ENCODE measurements at regions not wholly inside any gene's neighbourhood (a gene's known extent, or its start where the extent isn't known, plus 50 kb on each side); places are given as distances from the start of the nearest gene placed in this dataset.

DNA sequence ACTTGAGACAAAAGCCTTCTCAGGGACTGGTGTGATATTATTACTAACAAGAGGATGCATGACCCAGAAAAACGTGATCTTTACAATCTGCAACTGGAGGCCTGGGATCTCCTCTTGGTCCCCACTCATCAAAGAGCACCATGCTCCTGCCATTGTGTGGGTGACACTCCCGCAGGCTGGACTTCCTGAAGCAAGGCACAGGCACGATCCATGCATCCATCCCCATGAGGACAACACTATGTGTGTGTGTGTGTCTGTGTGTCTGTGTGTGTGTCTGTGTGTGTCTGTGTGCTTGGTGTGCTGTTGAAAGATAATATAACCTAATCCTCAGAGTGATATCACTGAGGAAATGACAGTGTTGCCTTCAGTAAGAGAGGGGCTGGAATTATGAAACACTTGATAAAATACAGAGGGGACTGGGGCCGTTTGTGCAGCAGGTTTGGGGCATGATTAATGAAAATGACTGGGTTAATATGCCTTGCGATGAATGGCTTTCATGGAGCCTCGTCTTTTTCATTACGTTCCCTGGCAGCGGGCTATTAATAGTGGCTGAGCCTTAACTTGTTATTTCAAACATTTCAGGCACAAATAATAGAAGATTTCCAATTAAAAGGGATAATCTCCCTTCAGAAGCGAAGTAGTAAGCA, 180.8 kb upstream of the TCERG1L start:
- no peak for DNase-seq

DNA sequence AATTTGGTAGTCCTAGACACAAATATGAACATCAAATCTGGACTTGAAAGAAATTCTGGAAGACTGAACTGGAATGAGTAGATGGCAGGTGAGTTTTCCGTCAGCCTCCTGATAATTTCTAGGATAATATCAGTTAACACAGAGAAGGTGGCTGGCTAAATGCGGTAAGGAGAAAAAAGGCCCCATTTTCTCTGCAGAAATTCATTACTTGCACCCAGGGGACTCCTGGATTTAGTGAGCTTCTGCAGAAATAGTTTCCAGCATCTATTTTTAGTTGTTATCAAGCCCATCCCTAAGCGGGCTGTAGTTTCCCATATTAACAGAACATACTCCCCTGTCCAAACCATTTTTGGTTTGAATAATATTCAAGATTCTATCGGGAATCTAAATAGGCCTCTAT, 181.9 kb upstream of the TCERG1L start:
- no peak for DNase-seq

DNA sequence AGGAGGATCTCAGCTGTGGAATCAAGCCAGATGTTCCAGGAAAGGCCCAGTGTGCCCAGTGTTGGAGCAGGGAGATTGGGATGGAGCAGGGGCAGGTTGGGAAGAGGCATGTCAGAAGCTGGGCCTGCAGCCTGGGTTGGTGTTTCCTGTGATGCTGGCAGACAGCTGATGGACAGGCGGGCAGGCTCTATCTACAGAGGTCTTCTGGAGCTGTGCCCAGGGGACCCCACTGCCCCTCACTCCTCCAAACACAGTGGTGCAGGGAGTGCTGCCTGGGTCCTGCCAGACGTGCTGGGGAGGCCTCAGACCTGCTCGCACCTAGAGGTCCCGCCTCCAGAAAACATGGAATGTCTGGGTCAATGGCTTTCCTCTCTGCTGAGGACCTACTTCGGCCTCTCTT, 182.9 kb upstream of the TCERG1L start:
- DNase-seq: no peak

DNA sequence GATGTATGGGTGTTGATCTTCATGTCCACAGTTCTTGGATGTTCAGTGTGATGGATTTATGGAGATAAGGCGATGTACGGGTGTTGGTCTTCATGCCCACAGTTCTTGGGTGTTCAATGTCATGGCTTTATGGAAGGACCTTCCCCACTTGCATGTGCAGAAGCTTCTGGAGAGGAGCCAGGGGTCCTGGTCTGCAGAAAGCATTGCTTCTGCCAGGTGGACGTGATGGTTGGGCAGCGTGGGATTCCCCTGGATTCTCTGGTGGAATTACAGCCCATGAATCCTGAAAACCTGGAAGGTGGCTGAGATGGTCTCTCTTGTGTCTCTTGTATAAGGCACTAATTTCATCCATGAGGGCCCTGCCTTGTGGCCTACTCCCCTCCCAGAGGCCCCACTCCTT, 183.7 kb upstream of the TCERG1L start:
- no peak for DNase-seq

DNA sequence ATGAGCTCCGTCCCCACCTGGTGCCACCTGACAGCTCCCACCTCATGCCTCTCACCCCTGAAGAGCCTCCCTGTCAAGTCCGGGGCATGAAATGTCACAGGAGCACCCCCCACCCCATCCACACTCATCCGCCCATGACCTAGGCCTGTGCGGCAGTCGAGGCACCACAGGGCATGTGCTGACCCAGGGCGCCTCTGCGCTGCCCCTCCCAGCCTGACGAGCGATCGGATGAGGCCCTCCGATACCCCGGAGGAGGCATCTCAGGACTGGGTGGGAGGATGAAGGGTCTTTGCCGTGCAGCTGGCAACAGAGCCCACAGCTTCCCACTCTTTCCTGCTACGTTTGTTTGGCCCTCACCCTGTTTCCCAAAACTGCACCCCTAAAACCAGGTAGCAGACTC, 184.4 kb upstream of the TCERG1L start:
- no peak for DNase-seq

DNA sequence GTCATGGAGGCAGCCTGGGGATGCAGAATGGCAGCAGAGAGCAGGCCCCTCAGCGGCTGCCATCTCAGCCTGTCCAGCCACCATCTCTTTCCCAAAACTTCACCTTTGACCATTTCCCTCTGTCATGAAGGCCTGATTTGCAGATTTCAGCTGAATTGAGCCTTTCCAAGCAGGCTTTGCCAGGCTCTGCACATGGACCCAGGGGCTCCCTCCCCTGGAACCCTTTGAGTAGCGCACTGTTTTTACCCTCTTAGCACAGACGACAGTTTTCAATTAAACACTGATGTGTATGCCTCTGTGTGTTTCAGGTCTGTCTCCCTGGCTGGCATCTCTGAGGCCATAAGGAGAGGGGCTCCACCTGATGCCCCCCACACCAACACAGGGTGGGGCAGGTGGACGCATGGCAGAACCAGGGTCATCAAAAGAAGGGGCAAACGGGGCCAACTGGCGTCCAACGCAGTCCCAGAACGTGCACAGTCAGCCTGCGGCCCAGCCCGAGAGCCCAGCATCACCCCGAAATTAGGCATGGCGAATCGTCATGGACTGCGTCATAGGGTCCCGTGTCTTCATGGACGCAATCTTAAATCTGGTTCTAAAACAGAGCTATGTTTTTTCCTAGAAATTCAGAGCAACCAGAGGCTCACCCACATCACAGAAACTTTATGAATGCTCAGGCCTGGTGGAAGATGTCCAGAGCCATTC, 185.0 kb upstream of the TCERG1L start:
- DNase-seq: no peak

DNA sequence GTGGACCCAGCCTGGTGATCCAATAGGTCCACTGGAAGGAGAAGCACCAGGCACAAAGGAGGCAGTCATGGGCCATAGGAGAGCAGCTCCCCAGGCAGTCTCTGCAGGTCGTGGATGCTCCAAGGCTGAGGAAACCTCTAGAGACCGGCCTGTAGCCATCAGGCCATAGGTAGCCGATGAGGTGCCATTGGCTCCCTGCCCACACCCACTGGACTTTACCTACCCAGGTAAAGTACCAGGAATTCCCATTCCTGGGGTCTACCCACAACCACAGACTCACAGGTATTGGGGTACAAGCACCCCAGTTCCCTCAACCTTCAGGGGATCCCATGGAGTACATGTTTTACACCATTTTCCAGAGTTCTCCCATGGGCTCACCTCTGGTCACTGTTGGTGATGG, 188.0 kb upstream of the TCERG1L start:
- DNase-seq: no peak

DNA sequence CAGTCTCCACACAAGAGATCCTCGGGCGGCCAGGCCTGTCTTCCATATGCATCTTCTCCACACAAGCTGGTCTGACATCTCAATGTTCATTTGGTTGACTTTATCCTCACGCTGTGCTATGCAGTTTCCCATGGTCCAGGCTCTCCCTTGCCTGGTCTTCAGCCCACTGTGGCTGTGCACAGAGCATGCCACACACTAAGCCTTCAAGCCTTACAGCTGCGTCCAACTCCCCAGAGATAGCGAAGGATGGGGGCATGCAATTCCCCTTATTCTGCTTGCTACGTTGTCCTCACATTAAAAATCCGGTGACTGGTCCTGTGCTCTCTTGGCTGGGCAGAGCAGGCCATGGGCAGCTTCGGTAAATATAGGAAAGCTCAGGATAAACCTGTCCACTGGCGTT, 188.7 kb upstream of the TCERG1L start:
- no peak for DNase-seq

DNA sequence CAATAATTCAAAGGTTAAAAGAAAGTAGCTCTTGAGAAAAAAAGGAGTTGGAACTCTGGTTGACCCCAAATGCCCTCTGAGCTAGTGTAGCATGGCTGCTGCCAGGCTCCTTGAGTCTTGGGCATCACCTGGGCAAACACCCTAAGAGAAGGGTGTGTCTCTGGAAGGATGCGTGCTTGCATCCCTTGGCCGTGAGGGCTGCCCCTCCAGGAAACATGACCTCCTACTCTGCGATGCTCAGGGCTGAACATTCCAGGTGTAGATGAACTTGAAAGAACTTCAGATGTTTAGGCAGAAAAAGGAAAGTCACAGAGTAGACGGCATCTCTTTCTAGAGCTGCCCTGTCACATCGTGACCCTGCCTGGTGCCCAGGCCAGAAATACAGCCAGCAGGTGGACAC, 189.4 kb upstream of the TCERG1L start:
- DNase-seq: no peak

DNA sequence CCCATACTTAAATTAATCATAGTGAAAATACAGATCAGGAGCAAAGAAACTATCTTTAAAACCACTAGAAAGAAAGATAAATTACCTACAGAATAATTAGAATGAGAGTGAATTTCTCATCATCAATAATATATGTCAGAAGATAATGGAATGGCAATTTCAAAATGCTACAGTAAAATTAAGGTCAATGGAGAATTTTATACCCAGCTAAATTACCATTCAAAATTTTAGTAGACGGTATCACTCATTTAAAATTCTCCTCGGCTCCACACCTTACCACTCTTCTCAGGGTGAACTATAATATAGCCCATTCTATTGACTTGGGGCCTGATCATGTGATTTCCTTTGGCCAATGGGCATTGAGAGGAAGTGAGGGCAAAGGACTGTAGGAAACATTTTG, 192.5 kb upstream of the TCERG1L start:
- DNase-seq: no peak

DNA sequence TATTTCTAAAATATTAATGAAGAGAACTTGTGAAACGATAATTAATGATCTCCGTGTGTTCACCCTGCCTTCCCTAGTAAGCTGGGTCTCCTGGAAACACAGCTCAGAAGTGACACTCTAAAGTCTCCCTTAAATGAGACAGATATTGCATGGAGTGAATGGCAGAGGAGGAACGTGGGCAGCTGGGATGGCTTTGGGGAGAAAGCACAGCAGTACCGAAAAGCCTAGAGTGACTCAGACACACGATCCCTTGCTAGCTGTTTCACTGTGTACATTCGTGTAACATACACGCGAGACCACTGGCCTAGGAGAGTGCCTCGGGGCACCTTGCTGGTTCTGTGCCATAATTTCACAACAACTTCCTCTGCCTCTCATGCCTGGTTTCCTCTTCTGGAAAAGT, 199.9 kb upstream of the TCERG1L start:
- DNase-seq: no peak

DNA sequence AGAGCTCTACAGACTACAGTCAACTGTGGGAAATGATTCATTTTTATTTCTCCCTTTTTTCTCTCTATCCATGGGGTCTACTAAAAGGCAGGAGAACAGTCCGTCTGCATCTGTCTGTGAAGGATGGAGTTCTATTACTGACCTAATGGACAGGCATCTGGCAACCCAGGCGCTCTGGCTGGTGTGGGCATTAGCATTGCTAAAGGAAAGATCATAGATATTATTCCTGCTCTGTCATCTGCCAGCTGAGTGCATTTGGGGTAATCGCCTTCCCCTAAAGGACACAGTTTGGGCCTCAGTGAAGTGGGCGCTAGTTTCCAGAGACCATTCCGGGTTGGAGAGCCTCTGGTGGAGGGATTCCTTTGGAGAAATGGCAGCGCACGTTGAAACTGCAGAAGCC, 201.3 kb upstream of the TCERG1L start:
- DNase-seq: no peak

DNA sequence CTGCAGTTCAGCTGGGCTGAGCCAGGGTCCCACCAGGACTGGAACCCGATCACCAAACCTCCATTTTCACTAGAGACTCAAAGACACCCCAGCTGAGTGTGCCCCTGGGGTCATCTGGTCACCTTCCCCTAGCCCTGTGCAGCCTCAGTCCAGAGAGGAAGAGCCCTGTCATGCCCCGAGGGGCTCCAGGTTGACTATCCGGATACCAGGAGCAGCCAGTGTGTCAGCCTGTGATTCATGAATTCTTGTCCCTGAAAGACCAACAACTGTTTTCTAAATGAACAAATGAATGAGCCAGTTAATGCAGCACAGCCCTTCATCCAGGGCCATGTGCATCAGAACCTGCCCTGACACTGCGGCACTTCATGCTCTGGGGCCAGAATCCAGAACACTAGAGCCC, 201.9 kb upstream of the TCERG1L start:
- DNase-seq: no peak

DNA sequence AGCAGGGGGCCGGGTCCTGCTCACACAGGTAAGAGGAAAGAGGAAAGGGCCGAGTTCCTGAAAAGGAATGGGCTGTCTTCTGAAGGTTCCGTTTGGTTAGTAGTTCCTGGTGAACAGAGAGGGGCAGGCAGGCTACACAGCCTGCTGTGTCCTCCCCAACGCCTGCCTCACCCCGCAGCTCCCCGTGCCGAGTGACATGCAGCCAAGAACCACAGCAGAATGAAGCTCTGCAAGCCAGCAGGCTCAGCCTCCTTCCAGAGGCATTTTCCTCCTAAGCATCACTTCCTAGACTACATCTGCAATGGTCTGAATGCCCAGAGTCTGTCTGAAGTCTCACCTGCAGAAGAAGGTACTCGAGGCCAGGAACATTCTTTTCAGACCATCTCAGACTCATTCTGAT, 202.4 kb upstream of the TCERG1L start:
- no peak for DNase-seq

DNA sequence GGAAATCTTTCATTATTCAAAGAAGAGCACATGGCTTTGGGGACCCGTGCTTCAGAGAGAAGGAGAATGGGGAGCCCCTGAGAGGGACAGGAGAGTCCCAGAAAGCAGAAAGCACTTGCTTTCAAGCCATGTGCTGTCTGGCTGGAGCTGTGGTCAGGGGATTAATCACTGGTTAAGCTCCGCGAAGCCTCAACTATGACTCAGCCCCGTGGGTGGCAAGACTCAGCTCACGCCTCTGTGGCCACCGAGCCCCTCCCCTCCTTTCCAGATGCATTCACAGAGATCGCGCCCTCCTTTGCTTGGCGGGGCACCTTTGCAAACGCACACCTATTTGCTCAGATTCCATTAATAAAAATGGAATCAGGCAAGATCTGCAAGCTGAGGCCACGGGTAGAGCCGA, 202.9 kb upstream of the TCERG1L start:
- no peak for DNase-seq

DNA sequence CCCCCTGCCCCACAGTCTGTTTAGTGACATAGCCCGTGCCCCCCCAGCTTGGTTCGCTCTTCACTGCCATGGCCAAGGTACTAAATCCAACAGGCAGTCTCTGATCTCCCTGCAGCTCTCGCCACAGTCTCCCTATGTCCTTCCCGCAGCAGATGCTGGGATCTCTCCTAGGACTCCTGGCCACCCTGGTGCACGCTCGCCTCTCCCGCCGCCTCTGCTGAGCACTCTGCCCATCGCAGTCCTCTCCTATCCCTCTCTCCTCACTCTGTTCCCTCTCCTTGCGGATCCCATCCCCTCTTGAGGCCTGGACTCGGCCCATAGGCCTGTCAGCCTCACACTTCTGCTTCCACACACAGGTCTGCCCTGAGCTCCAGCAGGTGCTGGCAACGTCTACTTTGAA, 204.8 kb upstream of the TCERG1L start:
- no peak for DNase-seq

DNA sequence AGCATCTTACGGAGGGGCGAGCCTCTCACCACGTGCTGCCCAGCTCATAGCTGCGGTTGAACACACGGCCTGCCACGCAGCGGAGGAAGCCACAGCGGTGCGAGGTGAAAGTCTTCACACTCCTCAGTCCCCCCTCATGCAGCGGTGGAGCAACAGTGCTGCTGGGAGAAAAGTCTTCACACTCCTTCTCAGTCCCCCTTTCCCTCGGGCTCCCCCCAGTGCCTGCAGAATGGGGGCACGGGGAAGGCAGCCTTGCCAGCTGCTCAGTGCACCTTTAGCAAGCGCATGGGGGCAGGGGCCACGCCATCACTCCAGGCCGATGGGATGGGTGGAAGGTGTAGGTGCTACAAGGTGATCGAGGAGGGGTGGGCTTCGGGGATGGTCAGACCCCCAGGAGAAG, 206.3 kb upstream of the TCERG1L start:
- DNase-seq: no peak

DNA sequence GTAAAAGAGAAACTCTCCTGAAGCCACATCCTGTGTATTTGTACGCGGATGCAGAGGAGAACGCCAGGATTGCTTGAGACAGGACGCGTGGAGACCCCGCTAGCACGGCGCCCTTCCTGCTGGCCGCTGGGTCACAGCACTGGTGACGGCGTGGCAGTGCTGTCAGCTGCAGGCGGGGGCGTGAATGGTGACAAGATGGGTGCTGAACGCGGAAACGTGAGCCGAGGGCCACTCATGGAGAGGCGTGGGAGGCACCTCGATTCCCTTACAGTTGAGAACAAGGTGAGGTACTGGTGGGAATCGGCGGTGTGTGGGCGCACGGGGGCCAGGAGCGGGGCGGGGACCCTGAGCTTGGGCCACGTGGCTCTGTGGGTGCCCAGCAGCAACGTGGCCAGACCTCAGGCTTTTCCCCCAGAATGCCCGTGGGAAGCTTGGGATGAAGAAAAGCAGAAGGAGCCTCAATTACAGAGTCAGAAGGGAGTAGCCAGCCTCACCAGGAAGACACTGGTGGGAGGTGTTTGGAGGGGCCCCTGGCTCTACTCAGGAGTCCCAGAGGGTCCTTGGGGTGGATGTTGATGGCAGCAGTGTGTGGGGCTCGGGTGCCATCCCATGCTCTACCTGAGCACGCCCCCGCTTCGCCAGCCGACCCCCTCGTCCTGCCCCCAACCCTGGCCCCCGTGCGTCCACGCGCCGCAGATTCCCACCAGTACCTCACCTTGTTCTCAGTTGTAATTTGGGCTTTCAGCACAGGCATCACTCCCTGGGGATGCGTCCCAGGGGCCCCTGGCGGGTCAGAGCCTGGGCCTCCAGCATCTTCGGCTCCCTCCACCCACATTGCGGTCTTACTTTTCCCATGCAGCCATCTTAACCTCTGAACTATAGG, 208.4 kb upstream of the TCERG1L start:
- no peak for DNase-seq

DNA sequence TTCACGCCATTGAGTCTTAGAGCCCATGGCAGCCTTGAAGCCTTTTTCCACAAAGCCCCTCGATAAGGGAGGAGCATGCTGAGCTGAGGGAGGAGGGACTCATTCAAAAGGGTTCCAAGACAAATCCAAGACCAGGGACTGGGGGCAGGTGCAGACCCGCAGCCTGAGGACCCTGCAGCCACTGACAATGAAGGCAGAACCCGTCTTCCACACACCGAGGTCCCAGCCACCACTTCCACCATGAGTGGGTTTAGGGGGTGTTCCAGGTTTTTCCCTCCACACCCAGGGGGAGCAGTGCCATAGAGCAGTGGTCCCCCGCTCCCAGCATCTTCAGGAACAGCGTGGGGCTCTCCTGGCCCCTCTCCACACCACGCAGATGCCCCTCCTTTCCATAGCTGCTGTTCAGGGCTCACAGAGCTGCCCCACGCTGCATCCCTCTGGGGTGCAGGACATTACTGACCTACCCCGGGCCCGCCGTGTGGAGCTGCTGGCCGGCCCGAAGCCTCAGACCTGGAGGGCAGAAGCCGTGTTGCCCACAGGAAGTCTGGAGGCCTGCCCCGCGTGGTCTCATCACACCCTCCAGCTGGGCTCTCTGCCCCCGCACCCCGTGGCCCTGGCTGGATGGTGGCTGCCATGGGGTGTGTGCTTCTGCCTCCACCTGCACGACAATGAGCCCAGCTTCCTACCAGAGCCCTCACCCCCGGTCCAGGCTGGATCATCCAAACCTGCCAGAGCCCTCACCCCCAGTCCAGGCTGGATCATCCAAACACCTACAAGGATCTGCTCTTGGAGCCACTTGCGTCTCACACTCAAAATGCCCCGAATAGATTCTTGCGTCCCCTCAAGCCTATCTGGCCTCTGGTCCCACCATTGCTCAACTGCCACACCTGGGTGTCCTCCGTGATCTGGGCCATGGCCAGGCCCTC, 220.0 kb upstream of the TCERG1L start:
- no peak for DNase-seq

DNA sequence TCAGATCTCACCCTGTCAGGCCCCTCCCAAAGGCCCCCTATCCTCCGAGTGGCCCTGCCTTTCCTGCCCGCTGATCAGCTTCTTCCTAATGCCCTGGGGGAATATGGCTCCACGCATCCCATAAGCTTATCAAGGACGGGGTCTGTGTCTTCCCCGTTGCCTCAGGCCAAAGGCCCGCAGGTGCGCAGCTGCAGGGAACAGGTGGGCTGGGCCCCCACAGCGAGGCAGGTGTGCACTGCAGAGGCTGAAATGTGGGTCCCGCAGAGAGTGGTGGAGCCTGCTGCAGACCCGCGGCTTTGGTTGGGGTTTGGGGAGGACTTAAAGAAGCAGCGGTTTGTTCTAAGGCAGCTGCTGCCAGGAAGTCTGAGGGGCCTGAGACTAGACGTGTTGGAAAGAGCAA, 220.8 kb upstream of the TCERG1L start:
- DNase-seq: no peak

DNA sequence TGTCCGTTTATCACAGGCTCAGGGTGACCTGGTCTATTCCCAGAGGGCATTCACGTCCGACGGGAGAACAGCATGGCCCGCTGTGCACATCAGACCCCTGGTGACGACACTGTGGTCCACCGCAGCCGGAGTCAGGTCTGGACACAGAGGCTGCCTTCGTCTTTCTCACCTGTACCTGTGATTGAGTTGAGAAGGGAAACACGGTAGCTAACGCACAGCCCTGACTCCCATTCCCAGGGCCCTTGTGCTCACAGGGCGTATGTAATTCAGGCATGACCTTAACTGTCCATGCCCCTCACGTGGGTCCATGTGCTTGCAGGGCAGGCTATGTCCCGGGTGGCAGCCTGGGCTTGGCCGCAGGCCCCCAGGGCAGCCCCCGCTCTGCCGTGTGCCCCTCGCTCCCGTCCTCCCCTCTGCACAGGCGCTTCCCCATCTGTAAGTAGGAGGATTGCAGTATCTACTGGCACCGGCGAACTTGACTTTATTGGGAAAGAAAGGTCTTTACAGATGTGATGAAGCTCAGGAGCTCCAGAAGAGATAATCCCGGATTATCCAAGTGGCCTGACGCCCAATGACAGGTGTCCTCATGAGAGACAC, 221.3 kb upstream of the TCERG1L start:
- no peak for DNase-seq

DNA sequence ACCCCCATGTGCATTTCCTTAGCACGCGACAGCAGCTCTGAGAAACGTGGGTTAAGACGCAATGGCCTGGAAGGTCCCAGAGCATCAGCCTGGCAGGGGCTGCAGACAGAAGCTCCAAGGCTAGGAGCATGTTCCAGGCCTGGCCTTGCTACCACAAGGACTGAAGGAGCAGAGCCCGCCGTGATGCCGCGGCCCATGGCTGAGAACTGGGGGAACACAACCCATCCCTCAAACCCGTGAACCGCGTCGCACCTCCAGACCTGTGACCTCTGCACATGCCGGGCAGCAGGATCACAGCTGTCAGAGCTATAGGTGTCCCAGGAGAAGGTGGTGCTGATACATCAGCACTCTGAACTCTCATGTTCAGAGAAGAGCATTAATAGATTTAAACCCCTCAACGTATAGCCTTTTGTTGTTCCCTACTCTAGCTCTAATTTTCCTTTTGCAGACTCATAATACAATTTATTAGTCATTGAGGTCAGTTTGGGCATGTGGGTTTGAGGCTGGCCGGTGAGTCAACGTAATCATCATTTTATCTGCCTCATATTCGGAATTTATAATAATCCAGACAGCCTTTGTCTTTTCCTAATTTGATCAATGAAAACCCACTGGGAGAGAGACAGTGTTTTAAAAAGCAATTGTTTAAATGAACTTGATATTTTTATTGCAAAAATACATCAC, 222.5 kb upstream of the TCERG1L start:
- no peak for DNase-seq
